SJSA1 (cell line): ENCODE measurements at regions not wholly inside any gene's neighbourhood (a gene's known extent, or its start where the extent isn't known, plus 50 kb on each side); places are given as distances from the start of the nearest gene placed in this dataset.
"Not testable (repeated sequence)": the region's sequence is repeated elsewhere in the genome, so short reads cannot be mapped to it uniquely, and the experiment has no call there.

Experiments
- DNase-seq, 2 experiments: peaks; one replicate each; pipeline ENCODE4 v3.0.0-alpha.2; 2015 to 2020; ENCODE audit warnings: low spot score in 2 of 2, low read depth in 1 of 2
- H3K27ac ChIP-seq: fragments of 250-450 bp; sonication (Bioruptor Pico); 2 replicates; pipeline ENCODE4 v1.5.1; 2020; ENCODE audit warnings: mild to moderate bottlenecking, moderate library complexity
- H3K27me3 ChIP-seq: fragments of 250-450 bp; sonication (Bioruptor Pico); replicated peaks from 2 replicates; pipeline ENCODE4 v1.5.1; 2020; ENCODE audit warnings: mild to moderate bottlenecking, moderate library complexity
- H3K36me3 ChIP-seq: fragments of 250-450 bp; sonication (Bioruptor Pico); 2 replicates; pipeline ENCODE4 v1.5.1; 2020; ENCODE audit warnings: mild to moderate bottlenecking
- H3K4me1 ChIP-seq: fragments of 250-450 bp; sonication (Bioruptor Pico); replicated peaks from 2 replicates; pipeline ENCODE4 v1.6.1; 2021; ENCODE audit warnings: mild to moderate bottlenecking
- H3K4me3 ChIP-seq: fragments of 250-450 bp; sonication (Bioruptor Pico); 2 replicates; pipeline ENCODE4 v1.5.1; 2020; ENCODE audit warnings: mild to moderate bottlenecking
- H3K9me3 ChIP-seq: fragments of 250-450 bp; sonication (Bioruptor Pico); replicated peaks from 2 replicates; pipeline ENCODE4 v1.5.1; 2020; ENCODE audit warnings: mild to moderate bottlenecking

DNA sequence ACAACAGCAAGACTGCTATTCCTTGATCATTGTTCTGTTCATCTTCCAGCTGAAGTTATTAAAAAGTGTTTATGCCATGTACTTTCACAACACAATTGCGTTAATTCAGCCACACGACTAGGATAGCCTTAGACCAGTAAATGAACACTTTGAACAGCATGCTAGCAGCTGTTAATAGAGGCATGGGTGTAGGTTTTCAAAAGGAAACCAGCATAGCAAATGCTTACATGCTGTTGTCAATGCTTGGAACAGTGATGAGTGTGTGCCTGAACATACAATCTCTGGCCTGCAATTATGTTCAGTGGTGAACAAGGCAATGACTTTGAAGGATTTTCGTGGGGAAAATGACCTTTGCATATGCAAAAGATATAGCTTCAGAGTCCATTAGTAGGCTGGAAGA, 127.4 kb upstream of the RBM19 start:
- no peaks in the 10 kb centered on the region for H3K9me3 ChIP-seq
- no peak overlapping the region for H3K4me3 ChIP-seq
- H3K4me1 ChIP-seq, result no peaks in the 10 kb centered on the region
- no peaks in the 10 kb centered on the region for H3K36me3 ChIP-seq
- no peak overlapping the region for H3K27ac ChIP-seq
- no peaks in the 10 kb centered on the region for H3K27me3 ChIP-seq
- DNase-seq, result no peak

DNA sequence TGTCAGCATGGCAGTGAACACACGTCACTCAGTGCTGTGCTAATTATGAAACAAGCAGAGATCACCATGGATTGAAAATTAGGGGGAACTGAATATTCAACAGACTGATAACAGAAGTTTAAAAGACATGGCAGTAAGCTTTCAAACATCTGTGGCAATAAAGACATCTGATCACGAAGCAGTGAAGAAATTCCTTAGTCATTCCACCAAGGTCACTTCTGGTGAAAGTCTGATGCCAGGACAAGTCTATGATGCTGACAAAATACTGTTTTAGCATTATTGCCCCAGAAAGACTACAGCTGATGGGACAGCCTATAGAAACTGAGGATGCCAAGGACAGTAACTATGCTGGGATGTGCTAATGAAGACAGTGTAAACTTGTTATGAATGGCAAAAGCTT, 126.9 kb upstream of the RBM19 start:
- H3K4me1 ChIP-seq, result no peaks in the 10 kb centered on the region
- no peak overlapping the region for H3K27ac ChIP-seq
- H3K27me3 ChIP-seq, result no peaks in the 10 kb centered on the region
- no peaks in the 10 kb centered on the region for H3K36me3 ChIP-seq
- no peaks in the 10 kb centered on the region for H3K9me3 ChIP-seq
- no peak overlapping the region for H3K4me3 ChIP-seq
- DNase-seq, result no peak

DNA sequence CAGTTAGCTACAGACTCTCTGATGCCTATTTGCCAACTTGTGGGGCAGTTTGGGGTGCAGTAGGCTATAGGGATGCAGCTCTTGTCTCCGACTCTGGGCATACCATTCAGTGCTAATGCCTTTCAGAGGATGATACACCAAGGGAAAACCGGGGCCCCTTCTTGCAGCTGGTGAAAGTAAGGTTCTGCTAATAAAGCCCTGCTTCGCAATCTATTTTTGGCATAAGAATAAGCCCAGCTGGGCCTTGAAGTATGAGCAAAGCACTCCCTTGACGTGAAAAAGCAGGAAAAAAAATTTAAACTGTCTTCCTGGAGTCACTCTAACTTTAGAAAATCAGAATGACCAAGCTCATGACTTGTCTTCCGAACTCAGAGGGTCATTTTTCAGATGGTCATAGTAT, 124.1 kb upstream of the RBM19 start:
- DNase-seq, result no peak
- H3K4me1 ChIP-seq, result no peaks in the 10 kb centered on the region
- no peaks in the 10 kb centered on the region for H3K27me3 ChIP-seq

DNA sequence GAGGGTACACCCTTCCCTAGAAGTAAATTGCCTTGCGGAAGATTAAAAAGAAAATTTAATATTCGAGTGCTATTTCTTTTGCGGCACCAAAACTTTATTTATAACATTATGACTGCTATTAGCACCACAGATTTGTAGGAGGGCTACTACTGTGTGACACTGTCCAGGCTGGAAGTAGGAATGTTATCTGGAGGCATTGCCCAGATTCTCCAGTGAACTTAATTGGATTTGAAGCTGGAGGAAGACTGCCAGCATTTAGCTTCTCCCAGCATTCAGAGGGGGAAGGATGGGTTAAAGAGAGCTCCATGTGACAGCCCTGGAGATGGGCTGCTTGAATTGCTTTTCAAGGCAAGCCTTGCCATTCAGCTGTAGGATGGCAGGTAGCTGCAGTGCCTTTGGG, 107.0 kb upstream of the RBM19 start:
- Histone ChIP-seq H3K36me3 (no peaks in the 10 kb centered on the region), H3K4me1 (no peaks in the 10 kb centered on the region), H3K27me3 (0 out of 2 replicates have a peak, but pooled peaks cover 4% of the 10 kb centered on the region), H3K27ac (no peak overlapping the region), H3K4me3 (no peak overlapping the region), H3K9me3 (no peaks in the 10 kb centered on the region)
- no peak for DNase-seq

More for the DNA sequence above, 124.1 kb upstream of the RBM19 start:
- no peaks in the 10 kb centered on the region for H3K36me3 ChIP-seq
- H3K4me3 ChIP-seq, result no peak overlapping the region
- no peaks in the 10 kb centered on the region for H3K9me3 ChIP-seq
- no peak overlapping the region for H3K27ac ChIP-seq

DNA sequence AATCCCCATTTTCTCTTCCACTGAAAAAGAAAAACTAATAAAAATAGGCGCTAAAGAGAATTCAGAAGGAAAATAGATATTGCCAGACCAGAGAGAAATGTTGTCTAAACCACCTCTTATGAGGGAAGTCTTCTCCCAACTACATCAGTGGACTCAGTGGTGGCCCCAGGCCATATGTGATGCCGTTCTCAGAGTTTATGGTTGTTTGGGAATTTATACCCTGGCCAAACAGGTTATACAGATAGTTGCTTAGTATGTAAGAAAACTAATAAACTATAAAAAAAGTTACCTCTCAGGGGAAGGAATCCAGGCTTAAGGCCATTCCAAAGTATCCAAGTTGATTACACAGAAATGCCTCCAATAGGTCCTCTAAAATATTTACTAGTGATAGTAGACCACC, 103.4 kb upstream of the RBM19 start:
- no peak overlapping the region for H3K27ac ChIP-seq
- H3K36me3 ChIP-seq, result no peaks in the 10 kb centered on the region
- 0 out of 2 replicates have a peak, but pooled peaks cover 4% of the 10 kb centered on the region for H3K27me3 ChIP-seq
- H3K4me1 ChIP-seq, result no peaks in the 10 kb centered on the region
- no peaks in the 10 kb centered on the region for H3K9me3 ChIP-seq
- no peak overlapping the region for H3K4me3 ChIP-seq
- no peak for DNase-seq

DNA sequence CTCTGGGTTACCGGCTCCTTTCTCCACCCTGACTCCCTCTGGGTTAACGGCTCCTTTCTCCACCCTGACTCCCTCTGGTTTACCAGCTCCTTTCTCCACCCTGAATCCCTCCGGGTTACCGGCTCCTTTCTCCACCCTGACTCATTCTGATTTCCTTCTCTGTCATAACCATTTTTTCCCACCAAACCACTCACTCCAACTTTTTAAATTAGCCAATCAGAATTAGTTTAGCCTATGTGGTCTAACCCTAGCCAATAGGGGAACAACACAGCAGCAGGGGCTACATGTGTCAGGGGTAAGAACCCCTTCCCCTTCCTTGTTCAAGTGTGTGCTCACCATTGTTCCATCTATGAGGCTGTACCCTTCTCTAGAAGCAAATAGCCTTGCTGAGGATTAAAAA, 98.4 kb upstream of the RBM19 start:
- Histone ChIP-seq H3K9me3 (no peaks in the 10 kb centered on the region), H3K4me3 (no peak overlapping the region), H3K27ac (no peak overlapping the region), H3K27me3 (no peaks in the 10 kb centered on the region), H3K4me1 (no peaks in the 10 kb centered on the region), H3K36me3 (no peaks in the 10 kb centered on the region)
- no peak for DNase-seq

DNA sequence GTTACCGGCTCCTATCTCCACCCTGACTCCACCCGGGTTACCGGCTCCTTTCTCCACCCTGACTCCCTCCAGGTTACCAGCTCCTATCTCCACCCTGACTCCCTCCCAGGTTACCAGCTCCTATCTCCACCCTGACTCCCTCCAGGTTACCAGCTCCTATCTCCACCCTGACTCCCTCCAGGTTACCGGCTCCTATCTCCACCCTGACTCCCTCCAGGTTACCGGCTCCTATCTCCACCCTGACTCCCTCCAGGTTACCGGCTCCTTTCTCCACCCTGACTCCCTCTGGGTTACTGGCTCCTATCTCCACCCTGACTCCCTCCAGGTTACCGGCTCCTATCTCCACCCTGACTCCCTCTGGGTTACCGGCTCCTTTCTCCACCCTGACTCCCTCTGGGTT, 97.9 kb upstream of the RBM19 start:
- not testable (repeated sequence) for H3K36me3 ChIP-seq, H3K9me3 ChIP-seq, H3K27ac ChIP-seq, H3K27me3 ChIP-seq, DNase-seq, H3K4me1 ChIP-seq, H3K4me3 ChIP-seq

DNA sequence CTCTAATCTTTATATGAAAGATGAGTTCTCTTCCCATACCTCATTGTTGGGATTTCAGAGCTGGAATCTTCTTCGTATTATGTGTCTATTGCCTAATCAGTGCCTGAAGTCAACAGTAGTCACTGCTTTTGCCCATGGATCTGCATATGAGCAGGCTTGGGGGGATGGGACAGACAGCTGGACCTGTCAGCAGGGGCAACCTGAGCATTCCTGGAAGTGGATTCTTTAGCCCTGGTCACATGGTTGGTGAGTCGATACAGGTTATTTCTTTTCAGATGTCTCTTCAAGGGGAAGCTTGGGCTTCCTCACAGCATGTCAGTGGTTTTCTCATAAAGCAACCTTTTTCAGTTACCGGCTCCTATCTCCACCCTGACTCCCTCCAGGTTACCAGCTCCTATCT, 97.3 kb upstream of the RBM19 start:
- no peaks in the 10 kb centered on the region for H3K36me3 ChIP-seq
- no peaks in the 10 kb centered on the region for H3K9me3 ChIP-seq
- no peak for DNase-seq
- no peaks in the 10 kb centered on the region for H3K27me3 ChIP-seq
- no peak overlapping the region for H3K27ac ChIP-seq
- no peak overlapping the region for H3K4me3 ChIP-seq
- no peaks in the 10 kb centered on the region for H3K4me1 ChIP-seq

DNA sequence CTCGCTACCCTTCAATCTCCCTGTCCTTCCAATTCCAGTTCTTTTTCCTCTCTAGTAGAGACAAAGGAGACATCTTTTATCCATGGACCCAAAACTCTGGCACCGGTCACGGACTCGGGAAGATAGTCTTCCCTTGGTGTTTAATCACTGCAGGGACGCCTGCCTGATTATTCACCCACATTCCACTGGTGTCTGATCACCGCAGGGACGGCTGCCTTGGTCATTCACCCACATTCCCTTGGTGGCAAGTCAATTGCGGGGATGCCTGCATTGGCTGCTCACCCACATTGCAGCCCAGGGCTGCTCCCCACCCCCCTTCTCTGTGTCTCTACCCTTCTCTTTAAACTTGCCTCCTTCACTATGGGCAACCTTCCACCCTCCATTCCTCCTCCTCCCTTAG, 90.2 kb upstream of the RBM19 start:
- not testable (repeated sequence) for H3K9me3 ChIP-seq, H3K36me3 ChIP-seq, H3K27me3 ChIP-seq, H3K4me1 ChIP-seq
- Histone ChIP-seq H3K27ac (peak overlapping the region; percentile 61), H3K4me3 (peak overlapping the region; percentile 9; the same call in 1 of the 2 replicates)
- DNase-seq, result peak in 1 of 2 experiments; percentile 50

DNA sequence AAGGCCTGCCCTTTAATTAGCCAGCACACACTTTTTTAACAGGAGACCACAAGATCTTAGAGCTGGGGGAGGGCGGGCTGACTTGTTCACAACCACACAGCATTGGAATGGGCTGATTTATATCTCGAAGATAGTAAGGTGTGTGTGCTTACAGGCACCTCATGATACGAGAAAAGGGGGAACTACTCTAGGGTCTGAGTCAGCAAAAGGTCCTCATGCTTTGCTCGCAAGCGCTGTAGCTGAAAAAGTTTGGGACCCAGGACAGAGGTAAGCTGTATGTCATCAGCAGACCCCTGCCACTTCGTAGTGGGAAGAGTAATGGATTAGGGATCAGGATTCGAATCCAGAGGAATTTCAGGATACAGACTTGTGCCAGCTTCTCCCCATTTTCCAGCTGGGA, 88.9 kb upstream of the RBM19 start:
- H3K4me1 ChIP-seq, result peaks cover 4% of the 10 kb centered on the region; the same call in 1 of the 2 replicates
- H3K27ac ChIP-seq, result peak overlapping the region; percentile 37
- DNase-seq, result no peak
- no peaks in the 10 kb centered on the region for H3K36me3 ChIP-seq
- H3K27me3 ChIP-seq, result no peaks in the 10 kb centered on the region; the same call in 1 of the 2 replicates
- H3K9me3 ChIP-seq, result no peaks in the 10 kb centered on the region
- H3K4me3 ChIP-seq, result no peak overlapping the region

DNA sequence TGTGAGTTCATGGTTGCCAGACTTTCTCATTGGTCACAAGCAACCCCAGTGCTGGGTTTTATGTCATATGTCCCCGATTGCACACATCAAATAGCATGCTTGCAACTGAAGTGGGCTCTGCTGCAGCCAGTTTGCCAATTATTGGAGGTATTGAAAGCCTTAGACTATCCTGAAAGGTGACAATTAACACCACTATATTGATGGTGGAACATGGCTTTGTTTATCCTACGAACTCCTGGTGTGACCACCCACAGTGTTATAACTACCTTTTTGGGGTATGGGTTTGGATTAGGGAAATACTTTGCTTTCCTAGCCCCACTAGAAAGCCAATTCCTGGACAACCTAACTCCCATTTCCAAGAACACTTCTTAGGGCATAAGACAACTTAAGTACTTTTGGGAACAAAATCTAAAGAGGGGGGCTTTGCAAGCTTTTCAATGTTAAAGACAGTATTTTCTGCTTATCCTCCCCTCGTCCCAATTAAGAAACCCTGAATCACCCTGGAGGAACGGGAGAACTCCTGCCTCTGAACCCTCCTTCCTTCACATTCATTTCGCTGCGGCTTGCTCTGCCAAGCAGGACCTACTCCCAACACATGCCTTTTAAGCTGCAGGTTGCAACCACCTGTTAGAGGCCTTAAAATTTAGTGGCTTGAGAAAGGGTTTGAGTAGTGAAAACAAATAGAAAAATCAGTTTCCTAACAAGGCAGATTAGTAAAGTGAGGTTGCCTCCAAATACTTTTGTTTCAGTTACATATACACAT, 80.3 kb upstream of the RBM19 start:
- Histone ChIP-seq H3K9me3 (no peaks in the 10 kb centered on the region; the same call in 1 of the 2 replicates), H3K4me1 (no peaks in the 10 kb centered on the region), H3K4me3 (no peak overlapping the region), H3K27me3 (0 out of 2 replicates have a peak, but pooled peaks cover 7% of the 10 kb centered on the region), H3K27ac (no peak overlapping the region), H3K36me3 (no peaks in the 10 kb centered on the region)
- no peak for DNase-seq

DNA sequence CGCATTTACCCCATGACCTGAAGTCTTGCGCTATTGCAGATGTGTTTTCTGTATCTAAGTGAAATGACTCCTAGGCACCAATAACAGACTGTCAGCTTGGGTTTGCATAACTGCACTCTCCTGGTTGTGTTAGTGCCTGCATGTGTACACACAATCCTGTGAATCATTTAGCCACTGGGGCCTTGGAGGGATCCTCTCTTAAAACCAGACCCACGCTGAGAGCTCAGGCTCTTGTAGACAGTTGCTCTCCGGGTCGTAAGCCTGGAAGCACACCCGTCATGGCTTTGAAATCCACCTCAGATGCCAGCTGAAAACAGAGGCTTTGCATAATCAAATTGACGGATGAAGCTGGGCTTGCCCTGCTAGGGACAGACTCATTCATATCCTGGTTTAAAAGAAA, 79.2 kb upstream of the RBM19 start:
- H3K27me3 ChIP-seq, result 0 out of 2 replicates have a peak, but pooled peaks cover 7% of the 10 kb centered on the region
- H3K27ac ChIP-seq, result no peak overlapping the region
- DNase-seq, result no peak
- H3K36me3 ChIP-seq, result no peaks in the 10 kb centered on the region
- no peaks in the 10 kb centered on the region for H3K4me1 ChIP-seq
- no peaks in the 10 kb centered on the region; the same call in 1 of the 2 replicates for H3K9me3 ChIP-seq
- H3K4me3 ChIP-seq, result no peak overlapping the region

DNA sequence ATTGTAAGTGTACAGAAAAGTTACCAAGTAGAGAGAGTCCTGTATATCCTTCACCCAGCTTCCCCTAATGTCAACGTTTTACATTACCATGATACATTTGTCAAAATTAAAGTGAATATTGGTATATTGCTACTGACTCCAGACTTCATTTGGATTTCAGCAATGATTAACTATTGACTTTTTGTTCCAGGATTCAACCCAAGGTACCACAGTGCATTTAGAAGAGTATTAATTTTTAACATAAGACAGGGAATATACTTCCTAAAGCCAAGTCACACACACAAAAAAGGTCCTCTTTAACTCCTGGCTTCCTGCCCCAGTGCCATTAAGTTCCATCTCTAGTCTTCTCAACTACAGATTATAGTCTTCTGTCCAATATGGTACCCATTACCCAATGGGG, 75.5 kb upstream of the RBM19 start:
- no peak for DNase-seq
- H3K27me3 ChIP-seq, result 0 out of 2 replicates have a peak, but pooled peaks cover 12% of the 10 kb centered on the region
- H3K4me1 ChIP-seq, result no peaks in the 10 kb centered on the region
- H3K27ac ChIP-seq, result no peak overlapping the region
- H3K9me3 ChIP-seq, result no peaks in the 10 kb centered on the region
- H3K36me3 ChIP-seq, result no peaks in the 10 kb centered on the region
- H3K4me3 ChIP-seq, result no peak overlapping the region

DNA sequence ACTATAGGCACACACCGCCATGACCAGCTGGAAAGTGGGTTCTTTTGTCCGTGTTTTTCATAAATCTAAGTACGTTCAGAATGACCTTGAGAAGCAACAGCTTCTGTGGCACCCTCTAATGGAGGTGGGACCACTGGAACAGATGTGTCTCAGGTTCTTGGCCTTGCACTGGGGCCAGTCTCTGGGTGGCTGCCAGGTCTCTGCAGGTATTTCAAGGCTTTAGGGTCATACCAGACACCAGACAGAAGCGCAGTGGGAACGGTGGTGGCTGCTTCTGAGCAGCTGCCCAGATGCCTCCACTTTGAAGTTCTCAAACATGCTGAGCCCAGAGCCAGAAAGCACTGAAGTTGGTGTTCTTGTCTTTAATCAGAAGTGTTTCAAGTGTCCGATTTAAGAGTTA, 75.0 kb upstream of the RBM19 start:
- H3K27ac ChIP-seq, result no peak overlapping the region
- H3K4me3 ChIP-seq, result no peak overlapping the region
- no peaks in the 10 kb centered on the region for H3K36me3 ChIP-seq
- H3K4me1 ChIP-seq, result no peaks in the 10 kb centered on the region
- 0 out of 2 replicates have a peak, but pooled peaks cover 10% of the 10 kb centered on the region for H3K27me3 ChIP-seq
- H3K9me3 ChIP-seq, result no peaks in the 10 kb centered on the region
- no peak for DNase-seq

DNA sequence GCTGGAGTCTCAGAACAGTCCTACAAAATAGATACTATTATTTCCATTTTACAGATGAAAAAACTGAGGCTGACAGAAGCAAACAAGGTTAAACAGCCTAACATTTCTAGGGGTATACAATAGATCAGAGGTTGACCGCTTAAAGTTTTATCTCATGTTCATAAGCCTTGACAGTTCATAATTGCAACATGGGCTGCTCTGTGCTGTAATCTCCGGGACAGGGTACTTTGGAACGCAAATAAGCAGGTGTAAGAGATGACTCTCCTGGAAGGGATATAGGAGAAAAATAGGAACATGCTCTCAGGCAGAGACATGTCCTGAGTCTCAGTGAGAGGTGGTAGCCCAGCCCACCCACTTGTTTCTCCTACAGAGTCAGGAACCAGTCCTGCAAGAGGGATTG, 72.8 kb upstream of the RBM19 start:
- Histone ChIP-seq H3K4me3 (no peak overlapping the region), H3K36me3 (no peaks in the 10 kb centered on the region), H3K27me3 (0 out of 2 replicates have a peak, but pooled peaks cover 5% of the 10 kb centered on the region), H3K27ac (no peak overlapping the region), H3K9me3 (no peaks in the 10 kb centered on the region), H3K4me1 (no peaks in the 10 kb centered on the region)
- DNase-seq, result no peak
